ENCODE measurements at regions not wholly inside any gene's neighbourhood (a gene's known extent, or its start where the extent isn't known, plus 50 kb on each side); places are given as distances from the start of the nearest gene placed in this dataset.

DNA sequence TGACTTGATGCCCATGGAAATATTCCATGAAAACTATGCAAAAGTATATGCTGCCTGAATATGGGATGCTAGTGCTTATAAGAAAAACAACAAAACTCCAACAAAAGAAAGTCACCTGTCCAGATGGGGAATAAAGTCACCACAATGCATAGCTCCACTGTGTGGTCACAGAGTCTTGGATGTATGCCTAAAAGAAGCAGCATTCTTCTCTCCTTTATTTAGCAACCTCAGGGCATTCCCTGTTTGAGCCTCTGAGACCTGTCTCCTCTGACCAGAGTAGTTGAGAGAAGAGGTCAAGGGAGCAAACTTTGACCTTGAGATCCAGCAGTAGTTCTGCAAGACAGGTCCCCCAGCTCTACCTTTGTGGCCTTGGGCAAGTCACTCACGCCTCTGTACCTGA, 287.5 kb downstream of the MED10 start:
- WGBS (ENCODE audit: insufficient coverage), result 90% methylated on average over 1 of the region's 1 CpG

GRCh38 chr5:6090079-6090654, 288.2 kb downstream of the MED10 start:
- no peaks in the 10 kb centered on the region for H3K27me3 Mint-ChIP-seq (ENCODE audit: low read depth in 2 of 2)
- no peak overlapping the region for H3K4me3 Mint-ChIP-seq
- Histone ChIP-seq H3K4me1 (ENCODE audit: control insufficient read depth, insufficient read depth, low read length) (no peaks in the 10 kb centered on the region), H3K27me3 (ENCODE audit: control insufficient read depth, insufficient read depth, low read length) (no peaks in the 10 kb centered on the region), H3K27ac (ENCODE audit: low read length) (no peak overlapping the region), H3K4me3 (ENCODE audit: low read length) (no peak overlapping the region), H3K36me3 (ENCODE audit: control insufficient read depth, insufficient read depth, low read length) (no peaks in the 10 kb centered on the region), H3K9me3 (ENCODE audit: control insufficient read depth, insufficient read depth, low read length) (no peaks in the 10 kb centered on the region)
- H3K36me3 Mint-ChIP-seq, result no peaks in the 10 kb centered on the region
- H3K4me1 Mint-ChIP-seq, result no peaks in the 10 kb centered on the region
- DNase-seq, result no peak
- intact Hi-C loops (cut with micrococcal nuclease), result no loop called here
- H3K27ac Mint-ChIP-seq, result no peak overlapping the region
- no peak for TF ChIP-seq CTCF (IDR thresholded peaks at IDR 0.05)
- ATAC-seq, result no peak
- 86% methylated on average over 5 of the region's 6 CpGs for WGBS (ENCODE audit: insufficient coverage)
- peaks cover 3 to 6% of the 10 kb centered on the region in 2 donors for H3K9me3 Mint-ChIP-seq

More for the DNA sequence above, 287.5 kb downstream of the MED10 start:
- Histone ChIP-seq H3K27me3 (ENCODE audit: control insufficient read depth, insufficient read depth, low read length) (no peaks in the 10 kb centered on the region), H3K9me3 (ENCODE audit: control insufficient read depth, insufficient read depth, low read length) (no peaks in the 10 kb centered on the region), H3K4me3 (ENCODE audit: low read length) (no peak overlapping the region), H3K36me3 (ENCODE audit: control insufficient read depth, insufficient read depth, low read length) (no peaks in the 10 kb centered on the region), H3K27ac (ENCODE audit: low read length) (no peak overlapping the region), H3K4me1 (ENCODE audit: control insufficient read depth, insufficient read depth, low read length) (no peaks in the 10 kb centered on the region)
- no peak for TF ChIP-seq CTCF (IDR thresholded peaks at IDR 0.05)
- Mint-ChIP-seq H3K36me3 (no peaks in the 10 kb centered on the region), H3K4me1 (no peaks in the 10 kb centered on the region), H3K9me3 (peaks cover 3 to 6% of the 10 kb centered on the region in 2 donors), H3K27me3 (ENCODE audit: low read depth in 2 of 2) (no peaks in the 10 kb centered on the region), H3K27ac (no peak overlapping the region), H3K4me3 (no peak overlapping the region)
- ATAC-seq (no peak), DNase-seq (no peak)
- intact Hi-C loops (cut with micrococcal nuclease), result no loop called here

GRCh38 chr5:6088706-6089105, 289.6 kb downstream of the MED10 start:
- intact Hi-C loops (cut with micrococcal nuclease), result no loop called here
- 74% methylated on average over 2 of the region's 2 CpGs for WGBS (ENCODE audit: insufficient coverage)
- H3K4me3 Mint-ChIP-seq, result no peak overlapping the region
- Histone ChIP-seq H3K9me3 (ENCODE audit: control insufficient read depth, insufficient read depth, low read length) (no peaks in the 10 kb centered on the region), H3K4me1 (ENCODE audit: control insufficient read depth, insufficient read depth, low read length) (no peaks in the 10 kb centered on the region), H3K4me3 (ENCODE audit: low read length) (no peak overlapping the region), H3K27me3 (ENCODE audit: control insufficient read depth, insufficient read depth, low read length) (no peaks in the 10 kb centered on the region), H3K27ac (ENCODE audit: low read length) (no peak overlapping the region), H3K36me3 (ENCODE audit: control insufficient read depth, insufficient read depth, low read length) (no peaks in the 10 kb centered on the region)
- H3K9me3 Mint-ChIP-seq, result peaks cover 5 to 6% of the 10 kb centered on the region in 2 donors
- H3K36me3 Mint-ChIP-seq, result no peaks in the 10 kb centered on the region
- H3K27ac Mint-ChIP-seq, result no peak overlapping the region
- no peak for DNase-seq
- H3K27me3 Mint-ChIP-seq (ENCODE audit: low read depth in 2 of 2), result no peaks in the 10 kb centered on the region
- no peak for TF ChIP-seq CTCF (IDR thresholded peaks at IDR 0.05)
- no peak for ATAC-seq
- no peaks in the 10 kb centered on the region for H3K4me1 Mint-ChIP-seq

- Mint-ChIP-seq H3K9me3 (peaks cover 6 to 7% of the 10 kb centered on the region in 2 donors), H3K4me3 (no peak overlapping the region), H3K36me3 (no peaks in the 10 kb centered on the region), H3K27me3 (ENCODE audit: low read depth in 2 of 2) (no peaks in the 10 kb centered on the region), H3K4me1 (no peaks in the 10 kb centered on the region), H3K27ac (no peak overlapping the region)
- Histone ChIP-seq H3K9me3 (ENCODE audit: control insufficient read depth, insufficient read depth, low read length) (no peaks in the 10 kb centered on the region), H3K36me3 (ENCODE audit: control insufficient read depth, insufficient read depth, low read length) (no peaks in the 10 kb centered on the region), H3K4me1 (ENCODE audit: control insufficient read depth, insufficient read depth, low read length) (no peaks in the 10 kb centered on the region), H3K27ac (ENCODE audit: low read length) (no peak overlapping the region), H3K27me3 (ENCODE audit: control insufficient read depth, insufficient read depth, low read length) (no peaks in the 10 kb centered on the region), H3K4me3 (ENCODE audit: low read length) (no peak overlapping the region)
- DNase-seq (no peak), ATAC-seq (no peak)
- 88% methylated on average over 12 of the region's 12 CpGs for WGBS (ENCODE audit: insufficient coverage)
- TF ChIP-seq CTCF (IDR thresholded peaks at IDR 0.05), result no peak
- intact Hi-C loops (cut with micrococcal nuclease), result no loop called here
These were observed 290.8 kb downstream of the MED10 start for GRCh38 chr5:6087576-6087975.
